HEK293T (cell line): ENCODE measurements at regions not wholly inside any gene's neighbourhood (a gene's known extent, or its start where the extent isn't known, plus 50 kb on each side); places are given as distances from the start of the nearest gene placed in this dataset.

Experiments
- CTCF ChIA-PET: fragments of 350-600 bp; formaldehyde crosslinking; extraction: SDS; loops from one replicate; lab custom pipeline; 2021; ENCODE audit warnings: antibody characterized with exemption, inconsistent platforms; lab: Yijun Ruan, JAX
- POLR2A ChIA-PET: fragments of 350-600 bp; formaldehyde crosslinking; extraction: SDS; loops from one replicate; lab custom pipeline; 2020; ENCODE audit warnings: antibody characterized with exemption, inconsistent platforms; lab: Yijun Ruan, JAX
- DNase-seq: peaks from one replicate; pipeline ENCODE4 v3.0.0; 2012; ENCODE audit warnings: mixed read lengths; ENCODE audit errors: extremely low spot score
- ARNT ChIP-seq: fragments of 450-650 bp; IDR thresholded peaks from 2 replicates; pipeline ENCODE4 v1.6.1; 2017; ENCODE audit warnings: mild to moderate bottlenecking
- BHLHE40 ChIP-seq: fragments of 450-650 bp; IDR thresholded peaks from 2 replicates; pipeline ENCODE4 v1.6.1; 2016; ENCODE audit warnings: mild to moderate bottlenecking, moderate library complexity, borderline replicate concordance
- CTBP1 ChIP-seq: fragments of 450-650 bp; IDR thresholded peaks from 2 replicates; pipeline ENCODE4 v1.6.1; 2016; ENCODE audit warnings: borderline replicate concordance
- ELF4 ChIP-seq: fragments of 450-650 bp; IDR thresholded peaks from 2 replicates; pipeline ENCODE4 v1.6.1; 2017; ENCODE audit warnings: antibody characterized with exemption
- FOXA1 ChIP-seq: fragments of 450-650 bp; IDR thresholded peaks from 2 replicates; pipeline ENCODE4 v1.6.1; 2016; ENCODE audit warnings: mild to moderate bottlenecking
- FOXK2 ChIP-seq: fragments of 450-650 bp; IDR thresholded peaks from 2 replicates; pipeline ENCODE4 v1.6.1; 2016; ENCODE audit warnings: mild to moderate bottlenecking
- HDGF ChIP-seq: fragments of 450-650 bp; IDR thresholded peaks from 2 replicates; pipeline ENCODE4 v1.6.1; 2017; ENCODE audit warnings: antibody characterized with exemption, borderline replicate concordance
- L3MBTL2 ChIP-seq: fragments of 450-650 bp; conservative IDR thresholded peaks from 2 replicates; pipeline ENCODE4 v1.6.1; 2016; ENCODE audit warnings: mild to moderate bottlenecking
- LEF1 ChIP-seq: fragments of 450-650 bp; IDR thresholded peaks from 2 replicates; pipeline ENCODE4 v1.6.1; 2017; ENCODE audit warnings: mild to moderate bottlenecking, borderline replicate concordance
- NFRKB ChIP-seq: fragments of 450-650 bp; IDR thresholded peaks from 2 replicates; pipeline ENCODE4 v1.6.1; 2016; ENCODE audit warnings: mild to moderate bottlenecking, moderate library complexity
- SP1 ChIP-seq: fragments of 450-650 bp; IDR thresholded peaks from 2 replicates; pipeline ENCODE4 v1.6.1; 2017
- SUZ12 ChIP-seq: fragments of 450-650 bp; IDR thresholded peaks from 2 replicates; pipeline ENCODE4 v1.6.1; 2016; ENCODE audit warnings: mild to moderate bottlenecking
- TARDBP ChIP-seq: fragments of 450-650 bp; IDR thresholded peaks from 2 replicates; pipeline ENCODE4 v1.6.1; 2016
- ZNF384 ChIP-seq: fragments of 450-650 bp; IDR thresholded peaks from 2 replicates; pipeline ENCODE4 v1.6.1; 2016
- TF ChIP-seq, protein P1 (sequence below): fragments of 450-650 bp; IDR thresholded peaks from 2 replicates; pipeline ENCODE4 v1.6.1; 2016

DNA sequence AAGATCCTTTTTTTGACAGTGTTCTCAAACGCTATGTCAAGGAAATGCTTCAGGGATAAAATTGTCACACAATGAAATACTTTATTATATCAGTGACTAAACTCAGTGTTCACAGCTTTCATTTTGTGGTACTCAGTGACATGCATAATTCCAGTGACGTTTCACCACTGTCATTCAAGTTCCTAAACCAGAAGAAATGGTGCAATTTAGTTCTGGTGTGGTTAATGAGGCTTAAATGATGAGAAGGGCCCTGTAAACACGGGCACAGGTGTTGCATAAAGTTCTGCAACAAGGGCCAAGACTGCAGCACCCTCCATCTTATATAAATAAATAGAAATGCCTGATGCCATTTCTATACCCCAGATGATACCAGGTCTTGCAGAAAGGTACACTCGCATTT, 1247.1 kb downstream of the GATA3 start:
- CTCF ChIA-PET = no interaction called here
- POLR2A ChIA-PET = no interaction called here
- no peak for DNase-seq
- TF ChIP-seq BHLHE40 (no peak), ELF4 (no peak)

DNA sequence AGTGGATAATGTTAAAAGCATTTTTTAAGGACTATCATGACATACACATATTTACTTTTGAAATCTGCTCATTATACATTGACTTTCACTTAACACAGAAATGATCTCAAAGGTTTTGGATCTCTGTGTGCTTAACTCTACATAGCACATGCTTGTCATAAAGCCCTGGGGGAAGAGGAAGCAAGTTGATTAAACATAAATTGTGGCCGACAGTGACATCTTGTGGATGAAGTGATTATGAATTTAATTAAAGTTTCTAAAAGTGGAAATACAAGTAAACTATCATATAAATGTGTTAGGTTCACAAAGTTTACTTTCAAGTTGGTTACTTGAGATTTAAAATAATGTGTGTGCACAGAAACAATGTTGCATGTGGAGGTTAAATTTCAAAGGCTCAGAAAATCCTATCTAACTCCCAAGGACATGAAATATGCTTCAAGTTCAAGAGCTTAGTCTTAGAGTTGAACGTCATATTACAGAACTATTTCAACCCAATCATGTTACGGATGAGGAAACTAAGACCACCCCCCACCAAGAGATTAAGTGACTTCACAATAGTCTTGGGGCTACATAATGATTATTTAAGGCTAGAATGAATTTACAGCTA, 1247.8 kb downstream of the GATA3 start:
- TF ChIP-seq, protein P1, sequence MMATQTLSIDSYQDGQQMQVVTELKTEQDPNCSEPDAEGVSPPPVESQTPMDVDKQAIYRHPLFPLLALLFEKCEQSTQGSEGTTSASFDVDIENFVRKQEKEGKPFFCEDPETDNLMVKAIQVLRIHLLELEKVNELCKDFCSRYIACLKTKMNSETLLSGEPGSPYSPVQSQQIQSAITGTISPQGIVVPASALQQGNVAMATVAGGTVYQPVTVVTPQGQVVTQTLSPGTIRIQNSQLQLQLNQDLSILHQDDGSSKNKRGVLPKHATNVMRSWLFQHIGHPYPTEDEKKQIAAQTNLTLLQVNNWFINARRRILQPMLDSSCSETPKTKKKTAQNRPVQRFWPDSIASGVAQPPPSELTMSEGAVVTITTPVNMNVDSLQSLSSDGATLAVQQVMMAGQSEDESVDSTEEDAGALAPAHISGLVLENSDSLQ = no peak
- TF ChIP-seq L3MBTL2 (no peak), NFRKB (no peak), LEF1 (no peak), SP1 (no peak), ELF4 (no peak)
- ChIA-PET CTCF (no interaction called here), POLR2A (no interaction called here)
- DNase-seq = peak; percentile 32

DNA sequence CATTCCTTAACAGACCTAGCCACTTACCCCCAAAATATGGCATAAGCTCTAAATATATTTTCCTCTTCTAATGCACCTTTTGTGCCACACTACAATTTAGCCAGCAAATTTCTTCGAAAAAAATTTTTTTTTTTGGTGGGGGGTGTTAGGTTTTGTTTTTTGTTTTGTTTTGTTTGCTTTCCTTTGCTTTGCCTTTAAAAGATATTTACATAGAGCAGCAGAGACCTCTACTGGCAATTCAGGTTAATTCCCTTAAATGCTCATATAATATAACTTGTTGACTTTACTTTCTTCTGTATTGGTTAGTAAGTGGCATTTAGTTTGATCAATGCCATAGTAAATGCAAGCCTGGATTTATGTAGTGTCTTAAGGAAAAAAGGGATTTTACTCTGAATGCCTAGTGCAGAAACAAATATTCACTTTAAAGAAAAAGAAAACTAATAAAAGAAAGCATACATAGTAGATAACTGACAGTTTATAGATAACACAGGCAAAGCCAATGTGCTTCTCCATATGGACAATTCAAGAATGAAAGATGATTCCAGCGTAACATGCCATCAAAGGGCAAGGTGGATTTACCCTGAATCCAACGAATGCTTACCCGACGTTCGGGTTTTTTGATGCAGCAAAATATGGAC, 1250.6 kb downstream of the GATA3 start:
- no peak for TF ChIP-seq ARNT
- TF ChIP-seq SUZ12 = no peak
- TF ChIP-seq ZNF384 = no peak
- TF ChIP-seq CTBP1 = no peak
- no peak for TF ChIP-seq SP1
- TF ChIP-seq FOXA1 = no peak
- TF ChIP-seq LEF1 = no peak
- TF ChIP-seq HDGF = no peak
- POLR2A ChIA-PET = no interaction called here
- CTCF ChIA-PET = interaction anchor here (0.7 to 0.9 kb wide), 2 partner anchors 96 to 643 kb away, joined by 3 read pairs; no protein-coding TSS in a partner anchor
- DNase-seq = peak; percentile 11

DNA sequence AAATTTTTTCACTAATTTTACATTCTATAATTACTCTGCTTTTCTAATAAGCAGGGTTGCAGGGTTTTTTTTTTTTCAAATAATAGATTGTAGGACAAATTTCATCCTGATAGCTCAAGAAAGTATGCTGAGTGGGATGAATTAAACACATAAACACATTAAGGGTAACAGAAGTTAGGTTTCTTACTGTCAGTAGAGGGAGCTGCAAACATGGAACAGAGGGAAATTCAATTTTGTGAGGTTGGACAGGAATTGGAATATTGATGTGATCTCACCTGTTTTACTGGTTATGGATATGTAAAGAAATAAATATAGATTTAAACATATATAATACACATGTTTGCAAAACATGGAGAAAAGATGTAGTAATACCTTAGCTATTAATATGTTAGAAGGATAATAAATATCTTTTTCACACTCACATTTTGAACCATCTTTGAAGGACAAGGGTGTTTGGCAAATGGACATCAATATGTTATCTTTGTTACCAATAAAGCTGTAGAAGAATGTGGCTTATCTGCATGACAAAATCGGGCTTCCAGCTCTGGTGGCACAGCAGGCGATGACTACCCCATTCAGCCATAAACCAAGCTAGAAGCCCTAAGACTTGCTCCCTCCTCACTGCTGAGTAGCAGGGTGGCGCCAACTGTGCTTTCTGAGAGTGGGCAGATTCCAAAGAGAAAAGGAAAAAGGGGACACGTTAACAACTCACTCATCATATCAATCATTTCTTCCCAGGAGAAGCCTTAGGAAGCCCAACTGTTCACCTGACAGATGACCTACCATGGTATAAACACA, 1257.4 kb downstream of the GATA3 start:
- peak; percentile 15 for DNase-seq
- no peak for TF ChIP-seq ZNF384
- CTCF ChIA-PET = interaction anchor here (0.7 to 0.9 kb wide), 2 partner anchors 1425 to 1866 kb away, joined by 3 read pairs; no protein-coding TSS in a partner anchor
- POLR2A ChIA-PET = no interaction called here

DNA sequence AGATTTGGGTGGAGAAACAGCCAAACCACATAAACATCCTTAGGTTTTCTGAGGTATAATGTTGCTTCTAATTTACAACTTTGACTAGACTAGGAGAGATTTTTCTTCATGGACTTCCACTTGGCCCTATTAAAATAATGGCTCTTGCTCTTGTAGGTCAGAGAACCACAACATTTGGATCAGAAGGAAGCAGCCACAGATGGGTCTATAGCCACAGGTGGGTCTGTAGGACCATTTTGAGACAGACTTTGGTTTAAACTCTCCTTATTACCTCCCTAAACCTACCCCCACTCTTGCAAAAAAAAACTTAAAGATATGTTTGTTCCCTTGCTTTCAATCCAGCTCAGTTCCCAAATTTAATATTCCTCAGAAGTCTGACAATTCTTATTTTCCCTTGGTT, 1260.8 kb downstream of the GATA3 start:
- ChIA-PET POLR2A (no interaction called here), CTCF (no interaction called here)
- no peak for DNase-seq
- TF ChIP-seq, protein P1 = no peak
- TF ChIP-seq TARDBP = no peak
- no peak for TF ChIP-seq ARNT
- no peak for TF ChIP-seq ELF4
- no peak for TF ChIP-seq FOXK2
- no peak for TF ChIP-seq CTBP1
- TF ChIP-seq HDGF = no peak
- no peak for TF ChIP-seq BHLHE40
- no peak for TF ChIP-seq SUZ12
- no peak for TF ChIP-seq SP1
- TF ChIP-seq LEF1 = no peak

DNA sequence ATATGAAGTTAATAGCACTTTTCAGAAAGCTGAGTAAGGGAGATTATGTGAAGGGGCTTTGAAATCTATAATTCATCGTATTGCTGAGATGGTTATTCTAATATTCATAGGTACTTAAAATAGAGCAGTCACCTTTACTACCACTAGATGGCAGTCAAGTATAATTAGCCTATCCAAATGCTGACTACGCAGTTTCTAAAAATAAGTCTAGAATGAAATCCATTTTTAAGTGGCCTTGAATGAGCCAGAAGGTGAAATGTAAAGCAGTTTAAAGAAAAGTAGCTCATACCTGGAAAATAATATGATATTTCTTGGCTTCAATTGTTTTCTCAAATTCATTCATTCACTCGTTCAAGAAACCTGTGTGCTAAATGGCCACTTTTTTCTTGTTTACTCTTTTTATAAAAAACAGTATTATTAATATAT, 1277.1 kb downstream of the GATA3 start:
- peak; percentile 27 for DNase-seq
- ChIA-PET POLR2A (no interaction called here), CTCF (interaction anchor here (0.6 to 0.8 kb wide), 2 partner anchors 11 to 650 kb away, joined by 3 to 4 read pairs; no protein-coding TSS in a partner anchor)
- TF ChIP-seq ZNF384 (no peak), NFRKB (no peak), SUZ12 (no peak), BHLHE40 (no peak), FOXK2 (no peak), ARNT (no peak), SP1 (no peak), ELF4 (no peak), CTBP1 (no peak)

DNA sequence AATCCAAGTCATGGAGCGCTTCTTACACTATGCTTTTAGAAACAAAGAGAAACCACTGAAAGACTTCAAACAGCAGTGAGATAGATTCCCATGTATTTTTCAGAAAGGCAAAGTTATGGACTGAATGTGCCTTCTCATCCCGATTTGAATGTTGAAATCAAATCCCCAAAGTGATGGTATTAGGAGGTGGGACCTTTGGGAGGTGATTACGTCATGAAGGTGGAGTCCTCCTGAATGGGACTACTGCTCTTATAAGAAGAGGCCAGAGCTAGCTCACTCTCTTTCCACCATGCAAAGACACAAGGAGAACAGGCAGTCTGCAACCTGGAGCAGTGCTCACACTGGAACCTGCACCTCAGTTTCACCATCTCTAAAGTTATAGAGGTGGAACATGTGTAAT, 1279.8 kb downstream of the GATA3 start:
- POLR2A ChIA-PET = no interaction called here
- CTCF ChIA-PET = interaction anchor here (1.3 kb wide), 1 partner anchor 9 kb away, joined by 3 read pairs; no protein-coding TSS in a partner anchor
- DNase-seq = no peak
- TF ChIP-seq, protein P1 = no peak
- no peak for TF ChIP-seq HDGF
- TF ChIP-seq FOXA1 = no peak
- TF ChIP-seq SUZ12 = no peak
- TF ChIP-seq L3MBTL2 = no peak
- TF ChIP-seq ARNT = no peak
